GM23338 (cell line): ENCODE measurements at regions not wholly inside any gene's neighbourhood (a gene's known extent, or its start where the extent isn't known, plus 50 kb on each side); places are given as distances from the start of the nearest gene placed in this dataset.

ENCODE experiments used
- ATAC-seq: fragments of 200-7000 bp; cut with Tn5 transposase; 3 replicates; pipeline ENCODE4 v1.9.1; 2020
- DNase-seq: peaks from one replicate; pipeline ENCODE4 v3.0.0-alpha.2; 2015; ENCODE audit warnings: low spot score
- H2AFZ ChIP-seq: fragments of 200-600 bp; sonication (generic); 2 replicates; pipeline ENCODE4 v1.8.0; 2016; ENCODE audit warnings: antibody characterized with exemption, mild to moderate bottlenecking, moderate library complexity
- H3F3A ChIP-seq: fragments of 200-600 bp; sonication (generic); replicated peaks from 2 replicates; pipeline ENCODE4 v1.8.0; 2017; ENCODE audit warnings: antibody characterized with exemption, mixed run types, low read depth
- H3K27ac ChIP-seq: fragments of 200-600 bp; sonication (generic); 2 replicates; pipeline ENCODE4 v1.6.1; 2016; ENCODE audit warnings: low read depth
- H3K27me3 ChIP-seq: fragments of 200-600 bp; sonication (generic); 2 replicates; pipeline ENCODE4 v1.8.0; 2016; ENCODE audit warnings: mild to moderate bottlenecking, mixed run types, moderate library complexity; ENCODE audit not compliant: insufficient read depth
- H3K36me3 ChIP-seq: fragments of 200-600 bp; sonication (generic); 2 replicates; pipeline ENCODE4 v1.8.0; 2016; ENCODE audit warnings: mild to moderate bottlenecking; ENCODE audit not compliant: insufficient read depth
- H3K4me1 ChIP-seq: fragments of 200-600 bp; sonication (generic); 2 replicates; pipeline ENCODE4 v1.8.0; 2016; ENCODE audit warnings: mild to moderate bottlenecking, moderate library complexity; ENCODE audit not compliant: insufficient read depth
- H3K4me2 ChIP-seq: fragments of 200-600 bp; sonication (generic); 2 replicates; pipeline ENCODE4 v1.7.1; 2017; ENCODE audit warnings: mixed run types
- H3K4me3 ChIP-seq: fragments of 200-600 bp; sonication (generic); 2 replicates; pipeline ENCODE4 v1.6.1; 2016; ENCODE audit warnings: mixed run types
- H3K79me2 ChIP-seq: fragments of 200-600 bp; sonication (generic); replicated peaks from 2 replicates; pipeline ENCODE4 v1.8.0; 2017; ENCODE audit warnings: mild to moderate bottlenecking; ENCODE audit not compliant: insufficient read depth
- H3K9me2 ChIP-seq: fragments of 200-600 bp; sonication (generic); 2 replicates; pipeline ENCODE4 v1.8.0; 2017; ENCODE audit not compliant: insufficient read depth
- H4K20me1 ChIP-seq: fragments of 200-600 bp; sonication (generic); replicated peaks from 2 replicates; pipeline ENCODE4 v1.8.0; 2017; ENCODE audit warnings: mild to moderate bottlenecking; ENCODE audit not compliant: insufficient read depth
- H3K27ac Mint-ChIP-seq: 2 replicates; pipeline ENCODE4 v1.8.0; 2020; ENCODE audit warnings: inconsistent platforms, mild to moderate bottlenecking, moderate library complexity, mixed read lengths
- H3K27me3 Mint-ChIP-seq: 3 replicates; pipeline ENCODE4 v1.8.0; 2022; ENCODE audit warnings: low read depth, mild to moderate bottlenecking, moderate library complexity, mixed read lengths, inconsistent platforms; ENCODE audit not compliant: insufficient read depth, poor library complexity
- H3K36me3 Mint-ChIP-seq: 3 replicates; pipeline ENCODE4 v1.8.0; 2021; ENCODE audit warnings: low read depth, mild to moderate bottlenecking, inconsistent platforms, moderate library complexity, mixed read lengths
- H3K4me1 Mint-ChIP-seq: 3 replicates; pipeline ENCODE4 v1.8.0; 2020; ENCODE audit warnings: mild to moderate bottlenecking, inconsistent platforms, mixed read lengths
- H3K4me3 Mint-ChIP-seq: 3 replicates; pipeline ENCODE4 v1.8.0; 2021; ENCODE audit warnings: moderate library complexity, mild to moderate bottlenecking, inconsistent platforms, mixed read lengths
- H3K9me3 Mint-ChIP-seq: 3 replicates; pipeline ENCODE4 v1.8.0; 2020; ENCODE audit warnings: moderate library complexity, mild to moderate bottlenecking, inconsistent platforms, mixed read lengths
- CREB1 ChIP-seq: fragments of 250-450 bp; sonication (Bioruptor Pico); IDR thresholded peaks from 2 replicates; pipeline ENCODE4 v1.5.0; 2020; ENCODE audit warnings: low read depth, mild to moderate bottlenecking, moderate library complexity
- NANOG ChIP-seq: IDR thresholded peaks from 2 replicates; pipeline ENCODE4 v1.6.1; 2016; ENCODE audit warnings: antibody characterized with exemption, borderline replicate concordance
- POLR2AphosphoS5 ChIP-seq: IDR thresholded peaks from 2 replicates; pipeline ENCODE4 v1.6.1; 2016; ENCODE audit warnings: antibody characterized with exemption, low read depth
- ZNF331 ChIP-seq: fragments of 250-450 bp; sonication (Bioruptor Pico); IDR thresholded peaks from 2 replicates; pipeline ENCODE4 v1.5.0; 2020; ENCODE audit warnings: low read depth, mild to moderate bottlenecking, moderate library complexity
- TF ChIP-seq, protein P1 (sequence below): IDR thresholded peaks from one replicate; pipeline ENCODE4 v1.6.1; 2018; ENCODE audit warnings: antibody characterized with exemption; ENCODE audit not compliant: unreplicated experiment
- TF ChIP-seq, protein P2 (sequence below), 2 experiments: fragments of 200-600 bp in 1 of 2; sonication (generic) in 1 of 2; conservative IDR thresholded peaks; 2 replicates each; pipeline versions ENCODE4 v1.5.1 to v1.6.1; 2016 to 2017; ENCODE audit warnings: antibody characterized with exemption in 2 of 2, low read depth in 2 of 2, mild to moderate bottlenecking in 2 of 2, moderate library complexity in 1 of 2

DNA sequence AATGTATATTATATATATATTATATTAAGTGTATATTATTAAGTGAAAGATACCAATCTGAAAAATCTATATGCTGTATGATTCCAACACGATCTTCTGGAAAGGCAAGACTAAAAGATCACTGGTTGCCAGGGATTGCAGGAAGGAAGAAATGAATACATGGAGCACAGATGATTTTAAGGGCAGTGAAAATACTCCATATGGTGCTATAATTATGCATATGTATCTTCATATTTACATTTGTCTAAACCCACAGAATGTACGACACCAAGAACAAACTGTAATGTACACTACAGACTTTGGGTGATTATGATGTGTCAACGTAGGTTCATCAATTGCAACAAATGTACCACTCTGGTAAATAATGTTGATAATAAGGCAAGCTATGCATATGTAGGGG lies 194.7 kb upstream of the MME start:
- H3K4me3 Mint-ChIP-seq: no peak overlapping the region
- no peaks in the 10 kb centered on the region for H3K79me2 ChIP-seq
- no peaks in the 10 kb centered on the region for H3F3A ChIP-seq
- no peak overlapping the region for H3K4me2 ChIP-seq
- H3K27me3 ChIP-seq: no peaks in the 10 kb centered on the region
- no peak for DNase-seq
- H3K4me1 ChIP-seq: no peaks in the 10 kb centered on the region
- no peak overlapping the region for H2AFZ ChIP-seq
- no peaks in the 10 kb centered on the region for H4K20me1 ChIP-seq
- no peak overlapping the region for H3K27ac ChIP-seq
- no peak for ATAC-seq
- TF ChIP-seq CREB1 (CRISPR knock-in tag) (no peak), ZNF331 (CRISPR knock-in tag) (no peak)
- peaks cover 7% of the 10 kb centered on the region for H3K9me2 ChIP-seq
- no peaks in the 10 kb centered on the region for H3K36me3 Mint-ChIP-seq
- no peaks in the 10 kb centered on the region for H3K4me1 Mint-ChIP-seq
- H3K36me3 ChIP-seq: no peaks in the 10 kb centered on the region
- H3K9me3 Mint-ChIP-seq: peaks cover 9% of the 10 kb centered on the region; the same call in 2 of the 3 replicates
- no peak overlapping the region for H3K27ac Mint-ChIP-seq
- no peak overlapping the region for H3K4me3 ChIP-seq
- peaks cover 3% of the 10 kb centered on the region for H3K27me3 Mint-ChIP-seq

- Mint-ChIP-seq H3K27me3 (peaks cover 3% of the 10 kb centered on the region), H3K9me3 (peaks cover 9% of the 10 kb centered on the region; the same call in 2 of the 3 replicates), H3K27ac (no peak overlapping the region), H3K4me1 (no peaks in the 10 kb centered on the region), H3K4me3 (no peak overlapping the region), H3K36me3 (no peaks in the 10 kb centered on the region)
- H3K4me1 ChIP-seq: no peaks in the 10 kb centered on the region
- DNase-seq: no peak
- no peaks in the 10 kb centered on the region for H3F3A ChIP-seq
- H3K9me2 ChIP-seq: peaks cover 7% of the 10 kb centered on the region
- no peaks in the 10 kb centered on the region for H3K36me3 ChIP-seq
- H4K20me1 ChIP-seq: no peaks in the 10 kb centered on the region
- H3K79me2 ChIP-seq: no peaks in the 10 kb centered on the region
- ATAC-seq: no peak
- TF ChIP-seq POLR2AphosphoS5: no peak
- TF ChIP-seq, protein P1, sequence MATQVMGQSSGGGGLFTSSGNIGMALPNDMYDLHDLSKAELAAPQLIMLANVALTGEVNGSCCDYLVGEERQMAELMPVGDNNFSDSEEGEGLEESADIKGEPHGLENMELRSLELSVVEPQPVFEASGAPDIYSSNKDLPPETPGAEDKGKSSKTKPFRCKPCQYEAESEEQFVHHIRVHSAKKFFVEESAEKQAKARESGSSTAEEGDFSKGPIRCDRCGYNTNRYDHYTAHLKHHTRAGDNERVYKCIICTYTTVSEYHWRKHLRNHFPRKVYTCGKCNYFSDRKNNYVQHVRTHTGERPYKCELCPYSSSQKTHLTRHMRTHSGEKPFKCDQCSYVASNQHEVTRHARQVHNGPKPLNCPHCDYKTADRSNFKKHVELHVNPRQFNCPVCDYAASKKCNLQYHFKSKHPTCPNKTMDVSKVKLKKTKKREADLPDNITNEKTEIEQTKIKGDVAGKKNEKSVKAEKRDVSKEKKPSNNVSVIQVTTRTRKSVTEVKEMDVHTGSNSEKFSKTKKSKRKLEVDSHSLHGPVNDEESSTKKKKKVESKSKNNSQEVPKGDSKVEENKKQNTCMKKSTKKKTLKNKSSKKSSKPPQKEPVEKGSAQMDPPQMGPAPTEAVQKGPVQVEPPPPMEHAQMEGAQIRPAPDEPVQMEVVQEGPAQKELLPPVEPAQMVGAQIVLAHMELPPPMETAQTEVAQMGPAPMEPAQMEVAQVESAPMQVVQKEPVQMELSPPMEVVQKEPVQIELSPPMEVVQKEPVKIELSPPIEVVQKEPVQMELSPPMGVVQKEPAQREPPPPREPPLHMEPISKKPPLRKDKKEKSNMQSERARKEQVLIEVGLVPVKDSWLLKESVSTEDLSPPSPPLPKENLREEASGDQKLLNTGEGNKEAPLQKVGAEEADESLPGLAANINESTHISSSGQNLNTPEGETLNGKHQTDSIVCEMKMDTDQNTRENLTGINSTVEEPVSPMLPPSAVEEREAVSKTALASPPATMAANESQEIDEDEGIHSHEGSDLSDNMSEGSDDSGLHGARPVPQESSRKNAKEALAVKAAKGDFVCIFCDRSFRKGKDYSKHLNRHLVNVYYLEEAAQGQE: no peak
- TF ChIP-seq NANOG: no peak
- TF ChIP-seq CREB1 (CRISPR knock-in tag): no peak
- TF ChIP-seq, protein P2, sequence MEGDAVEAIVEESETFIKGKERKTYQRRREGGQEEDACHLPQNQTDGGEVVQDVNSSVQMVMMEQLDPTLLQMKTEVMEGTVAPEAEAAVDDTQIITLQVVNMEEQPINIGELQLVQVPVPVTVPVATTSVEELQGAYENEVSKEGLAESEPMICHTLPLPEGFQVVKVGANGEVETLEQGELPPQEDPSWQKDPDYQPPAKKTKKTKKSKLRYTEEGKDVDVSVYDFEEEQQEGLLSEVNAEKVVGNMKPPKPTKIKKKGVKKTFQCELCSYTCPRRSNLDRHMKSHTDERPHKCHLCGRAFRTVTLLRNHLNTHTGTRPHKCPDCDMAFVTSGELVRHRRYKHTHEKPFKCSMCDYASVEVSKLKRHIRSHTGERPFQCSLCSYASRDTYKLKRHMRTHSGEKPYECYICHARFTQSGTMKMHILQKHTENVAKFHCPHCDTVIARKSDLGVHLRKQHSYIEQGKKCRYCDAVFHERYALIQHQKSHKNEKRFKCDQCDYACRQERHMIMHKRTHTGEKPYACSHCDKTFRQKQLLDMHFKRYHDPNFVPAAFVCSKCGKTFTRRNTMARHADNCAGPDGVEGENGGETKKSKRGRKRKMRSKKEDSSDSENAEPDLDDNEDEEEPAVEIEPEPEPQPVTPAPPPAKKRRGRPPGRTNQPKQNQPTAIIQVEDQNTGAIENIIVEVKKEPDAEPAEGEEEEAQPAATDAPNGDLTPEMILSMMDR (conservative IDR thresholded peaks at IDR 0.05; ENCODE audit: low read depth in 2 of 2): no peak
- no peak overlapping the region for H3K4me3 ChIP-seq
- no peak overlapping the region for H3K4me2 ChIP-seq
- H2AFZ ChIP-seq: no peak overlapping the region
- no peaks in the 10 kb centered on the region for H3K27me3 ChIP-seq
- no peak overlapping the region for H3K27ac ChIP-seq
Observed at GRCh38 chr3:154884952-154885351, 195.2 kb upstream of the MME start.
